Esophagus mucosa (tissue), 1 donor: ENCODE measurements at regions not wholly inside any gene's neighbourhood (a gene's known extent, or its start where the extent isn't known, plus 50 kb on each side); places are given as distances from the start of the nearest gene placed in this dataset.
"Not testable (repeated sequence)": the region's sequence is repeated elsewhere in the genome, so short reads cannot be mapped to it uniquely, and the experiment has no call there.

Experiments used
- ATAC-seq: fragments of 200-7000 bp; cut with Tn5 transposase; one replicate; pipeline ENCODE4 v1.9.1; 2020
- donor health status: DM: yes; HTN: yes; CAD: no.

DNA sequence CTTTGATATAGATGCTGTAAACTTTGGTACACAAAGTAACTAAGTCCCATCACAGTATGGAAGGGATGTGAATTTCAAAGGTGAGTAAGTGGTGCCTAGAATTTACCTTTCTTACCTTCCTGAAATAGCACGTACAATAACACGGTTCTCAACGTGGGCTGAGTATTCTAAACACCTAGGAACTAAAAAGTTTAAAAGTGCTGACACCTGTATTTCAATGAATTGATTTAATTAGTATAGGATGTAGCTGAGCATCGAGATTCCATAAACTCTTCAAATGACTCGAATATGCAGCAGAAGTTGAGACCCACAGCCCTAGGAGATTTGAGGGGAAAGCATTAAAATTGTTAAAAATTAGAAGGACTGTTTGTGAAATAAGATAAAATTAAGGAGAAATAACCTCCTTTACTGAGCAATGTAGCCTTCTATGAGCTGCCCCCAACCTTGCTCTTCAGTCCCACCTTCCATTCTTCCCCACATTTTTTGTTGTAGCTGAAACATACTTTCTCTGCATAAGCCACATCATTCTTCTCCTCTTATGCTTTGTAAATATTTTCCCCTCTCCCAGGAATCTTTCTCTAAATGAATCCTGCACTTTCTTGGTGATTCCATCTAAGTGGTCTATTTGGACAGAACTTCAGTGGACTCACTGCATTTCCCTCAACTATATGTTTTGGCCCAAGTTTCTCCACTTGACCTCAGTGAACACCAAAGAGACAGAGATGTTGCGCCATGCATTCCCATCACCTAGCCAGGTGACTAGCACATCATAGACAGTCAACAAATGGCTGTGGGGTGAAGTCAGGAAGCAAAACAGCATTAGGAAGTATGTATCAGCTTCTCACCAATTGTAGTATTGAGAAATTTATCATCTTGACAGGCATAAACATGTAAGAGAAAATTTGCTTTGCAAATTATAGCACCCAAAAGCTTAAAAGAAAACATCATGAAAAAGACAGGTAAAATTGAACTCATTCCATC lies 156.5 kb upstream of the TAS2R1 start:
- ATAC-seq, result no peak

DNA sequence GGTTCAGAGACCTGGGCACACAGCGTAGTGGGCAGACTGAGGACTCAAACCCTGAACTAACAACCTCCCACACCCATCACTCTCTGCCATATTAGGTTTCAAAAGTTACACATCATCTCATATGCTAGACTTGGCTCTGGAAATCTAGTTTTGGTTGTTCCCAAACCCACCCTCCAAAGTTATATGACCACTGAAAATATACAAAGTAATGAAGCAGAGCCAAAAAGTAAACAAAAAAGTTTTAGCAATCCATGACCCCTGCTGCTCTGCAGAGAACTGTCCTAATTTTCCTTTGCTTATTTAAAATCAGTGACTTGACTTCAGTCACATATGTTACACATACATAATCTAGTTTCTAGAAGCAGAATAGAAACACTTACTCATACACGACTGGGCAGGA lies 155.6 kb upstream of the TAS2R1 start:
- ATAC-seq, result no peak

DNA sequence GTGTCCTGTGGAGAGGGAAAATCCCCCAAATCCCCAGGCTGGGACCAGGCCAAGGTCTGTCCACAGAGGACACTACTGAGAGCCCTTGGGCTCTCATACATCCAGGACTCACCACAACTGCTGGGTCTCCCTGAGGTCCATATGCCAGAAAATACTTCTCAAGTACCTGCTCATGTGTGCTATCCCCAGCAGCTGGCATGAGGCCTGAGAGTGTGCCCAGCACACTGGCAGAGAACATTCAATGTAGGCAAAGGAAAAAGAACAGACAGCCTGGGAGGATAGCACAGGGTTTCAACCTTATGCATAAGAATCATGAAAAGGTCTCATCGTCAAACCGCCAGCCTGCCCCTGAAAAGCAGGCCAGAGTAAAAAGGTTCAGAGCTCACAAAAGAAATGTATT lies 154.1 kb upstream of the TAS2R1 start:
- ATAC-seq, result no peak

DNA sequence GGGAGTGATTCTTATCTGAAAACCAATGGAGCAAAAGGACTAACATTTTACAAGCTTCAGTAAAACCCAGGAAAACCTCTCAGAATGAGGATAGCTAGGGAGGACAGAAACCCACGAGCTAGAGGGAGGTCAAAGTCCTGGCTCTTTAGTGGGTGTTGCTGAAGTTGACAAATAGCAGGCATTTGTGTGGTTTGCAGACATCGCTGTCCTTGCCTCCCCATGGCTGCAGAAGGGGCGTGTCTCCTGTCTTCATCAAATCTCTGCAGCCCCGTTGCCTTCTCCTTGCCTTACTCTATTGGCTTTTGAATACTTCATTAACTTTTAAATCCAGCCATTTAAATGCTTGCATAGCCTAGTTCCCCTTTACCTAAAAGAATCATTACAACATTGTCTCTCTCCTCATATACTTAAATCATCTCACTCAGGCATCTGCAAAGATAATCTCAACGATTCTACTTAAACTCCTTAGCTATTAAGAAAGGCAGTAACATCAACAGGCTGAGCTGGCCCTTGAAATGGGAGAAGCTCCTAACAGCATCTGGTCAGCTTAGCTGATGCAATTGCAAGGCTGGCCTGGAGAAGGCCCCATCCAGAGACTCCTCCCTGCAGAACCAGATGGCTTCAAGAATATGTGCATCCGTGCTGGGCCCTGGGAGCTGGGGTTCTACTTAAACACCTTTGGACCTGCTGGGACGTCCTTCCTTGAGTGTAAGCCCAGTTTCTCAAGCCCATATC lies 152.8 kb upstream of the TAS2R1 start:
- no peak for ATAC-seq

DNA sequence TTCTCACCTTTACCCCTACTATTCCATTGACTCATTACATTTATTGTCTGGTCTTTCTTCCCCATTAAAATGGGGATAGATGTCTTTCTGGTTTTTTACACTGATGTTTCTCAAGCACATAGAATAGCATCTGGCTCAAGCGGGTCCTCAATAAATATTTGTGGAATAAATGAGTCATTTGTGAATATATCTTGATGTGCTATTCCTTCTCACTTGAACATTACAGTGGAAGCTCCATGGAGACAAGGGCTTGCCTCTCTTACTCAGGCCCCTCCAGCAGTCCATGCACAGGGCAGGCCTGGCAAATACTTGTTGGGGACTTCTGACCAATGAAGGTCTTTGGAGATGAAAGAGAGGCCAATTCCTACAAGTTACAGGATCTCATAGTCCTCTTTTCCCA lies 151.7 kb upstream of the TAS2R1 start:
- no peak for ATAC-seq

DNA sequence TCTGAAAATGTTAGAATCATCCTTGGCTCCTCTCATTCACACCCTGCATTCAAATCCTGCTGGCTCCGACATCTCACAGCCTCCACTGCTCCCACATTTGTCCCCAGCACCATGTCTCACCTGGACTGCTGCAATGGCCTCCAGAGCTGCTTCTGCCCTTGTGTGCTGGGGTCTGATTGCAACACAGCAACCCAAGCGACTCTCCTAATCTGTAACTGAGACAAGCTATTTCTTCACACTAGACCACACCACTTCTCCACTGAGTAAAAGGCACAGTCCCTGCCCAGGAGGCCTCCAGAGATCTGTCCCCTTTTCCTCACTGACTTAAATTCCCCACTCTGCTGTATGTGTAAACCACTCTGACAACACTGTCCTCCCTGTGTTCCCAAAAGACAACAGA lies 151.1 kb upstream of the TAS2R1 start:
- ATAC-seq, result no peak

DNA sequence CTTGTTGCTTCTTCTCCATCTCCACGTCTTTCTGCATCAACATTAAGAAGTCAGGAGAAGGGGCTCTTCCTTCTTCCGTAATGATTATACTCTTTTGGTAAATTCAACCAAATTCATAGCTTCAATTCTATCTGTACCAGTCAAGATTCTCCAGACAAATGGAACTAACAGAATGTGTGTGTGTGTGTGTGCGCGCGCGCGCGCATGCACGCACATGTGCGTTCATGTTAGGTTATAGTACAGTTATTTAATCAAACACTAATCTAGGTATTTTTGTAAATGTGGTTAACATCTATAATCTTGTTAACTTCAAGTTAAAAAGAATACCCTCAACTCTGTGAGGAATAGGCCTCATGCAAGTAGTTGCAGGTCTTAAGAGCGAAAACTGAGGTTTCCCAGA lies 150.3 kb upstream of the TAS2R1 start:
- no peak for ATAC-seq

DNA sequence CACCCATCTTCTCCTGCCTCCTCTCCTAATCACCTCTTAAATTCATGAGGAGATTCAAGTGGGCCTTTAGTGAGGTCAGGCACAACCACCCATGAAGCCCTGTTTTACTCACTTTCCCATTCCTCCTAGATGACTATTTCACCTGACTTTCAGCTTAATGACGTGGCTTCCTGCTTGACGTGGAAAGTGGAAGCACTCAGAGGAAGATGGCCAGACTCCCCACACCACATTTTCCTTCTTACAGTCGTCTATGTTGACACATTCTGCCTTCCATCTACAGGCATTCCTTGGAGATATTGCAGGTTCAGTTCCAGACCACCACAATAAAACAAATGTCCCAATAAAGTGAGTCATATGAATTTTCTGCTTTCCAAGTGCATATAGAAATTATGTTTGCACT lies 146.4 kb upstream of the TAS2R1 start:
- ATAC-seq, result no peak

DNA sequence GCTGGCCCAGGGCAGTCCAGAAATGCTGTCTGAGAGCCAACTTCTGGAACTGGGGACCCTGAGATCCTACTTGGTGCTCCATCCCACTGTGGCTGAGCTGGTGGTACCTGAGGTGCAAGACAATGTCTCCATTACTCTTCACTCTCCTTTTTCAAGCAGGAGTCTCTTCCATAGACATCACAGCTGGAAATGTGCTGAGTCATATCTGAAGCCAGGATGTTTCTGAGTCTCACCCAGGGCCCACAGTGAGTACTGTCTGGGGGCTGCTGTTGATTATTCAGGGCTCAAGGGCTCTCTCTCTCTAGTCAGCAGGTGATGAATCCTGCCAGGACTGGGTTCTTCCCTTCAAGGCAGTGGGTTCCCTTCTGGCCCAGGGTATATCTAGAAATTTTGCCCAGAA lies 145.2 kb upstream of the TAS2R1 start:
- ATAC-seq, result no peak

DNA sequence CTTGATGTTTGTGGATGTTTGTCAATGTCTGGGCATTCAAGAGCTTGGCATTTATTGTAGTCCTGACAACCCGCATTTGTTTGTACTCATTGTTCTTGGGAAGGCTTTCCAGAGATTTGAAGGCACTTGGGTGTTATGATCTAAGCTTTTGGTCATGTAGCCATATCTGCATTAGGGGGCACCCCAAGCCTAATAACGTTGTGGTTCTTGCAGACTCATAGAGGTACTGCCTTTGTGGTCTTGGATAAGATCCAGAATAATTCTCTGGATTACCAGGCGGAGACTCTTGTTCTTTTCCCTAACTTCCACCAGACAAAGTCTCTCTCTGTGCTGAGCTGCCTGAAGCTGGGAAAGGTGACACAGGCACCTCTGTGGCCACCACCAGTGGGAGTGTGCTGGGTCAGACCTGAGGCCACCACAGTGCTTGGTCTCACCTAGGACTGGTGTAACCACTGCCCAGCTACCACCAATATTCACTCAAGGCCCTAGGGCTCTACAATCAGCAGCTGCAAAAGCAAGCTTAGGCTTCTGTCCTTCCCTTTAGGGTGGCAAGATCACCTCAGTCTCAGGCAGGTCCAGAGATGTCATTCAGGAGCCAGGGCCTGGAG lies 144.4 kb upstream of the TAS2R1 start:
- no peak for ATAC-seq

DNA sequence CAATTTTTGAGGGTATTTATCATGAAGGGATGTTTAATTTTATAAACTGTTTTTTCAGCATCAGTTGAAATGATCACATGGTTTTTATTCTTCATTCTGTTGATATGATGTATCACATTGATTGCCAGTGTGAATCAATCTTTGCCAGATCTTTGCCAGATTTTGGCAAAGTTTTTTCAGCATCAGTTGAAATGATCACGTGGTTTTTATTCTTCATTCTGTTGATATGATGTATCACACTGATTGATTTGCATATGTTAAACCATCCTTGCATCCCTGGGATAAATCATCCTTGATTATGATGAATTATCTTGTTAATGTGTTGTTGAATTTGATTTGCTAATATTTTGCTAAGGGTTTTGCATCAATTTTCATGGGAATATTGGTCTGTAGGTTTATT lies 140.9 kb upstream of the TAS2R1 start:
- ATAC-seq, result no peak

DNA sequence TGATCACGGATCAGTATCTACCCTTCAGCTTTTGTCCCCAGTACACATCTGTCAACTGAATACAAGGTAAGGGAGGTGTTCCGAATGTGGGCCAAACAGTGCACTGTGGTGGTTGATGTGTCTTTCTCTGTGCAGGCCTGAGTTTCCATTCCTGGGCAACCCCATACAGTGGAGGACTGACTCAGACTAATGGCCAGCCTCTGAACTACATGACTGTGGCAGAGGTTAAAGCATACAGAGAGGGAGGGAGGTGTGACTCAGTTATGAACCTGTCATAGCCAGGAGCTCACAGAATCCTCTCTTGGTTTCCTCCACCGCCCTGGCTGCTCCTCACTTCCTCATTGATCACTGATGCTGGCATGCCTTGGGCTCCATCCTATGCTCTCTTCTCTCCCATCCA lies 136.4 kb upstream of the TAS2R1 start:
- ATAC-seq, result peak; percentile 80

DNA sequence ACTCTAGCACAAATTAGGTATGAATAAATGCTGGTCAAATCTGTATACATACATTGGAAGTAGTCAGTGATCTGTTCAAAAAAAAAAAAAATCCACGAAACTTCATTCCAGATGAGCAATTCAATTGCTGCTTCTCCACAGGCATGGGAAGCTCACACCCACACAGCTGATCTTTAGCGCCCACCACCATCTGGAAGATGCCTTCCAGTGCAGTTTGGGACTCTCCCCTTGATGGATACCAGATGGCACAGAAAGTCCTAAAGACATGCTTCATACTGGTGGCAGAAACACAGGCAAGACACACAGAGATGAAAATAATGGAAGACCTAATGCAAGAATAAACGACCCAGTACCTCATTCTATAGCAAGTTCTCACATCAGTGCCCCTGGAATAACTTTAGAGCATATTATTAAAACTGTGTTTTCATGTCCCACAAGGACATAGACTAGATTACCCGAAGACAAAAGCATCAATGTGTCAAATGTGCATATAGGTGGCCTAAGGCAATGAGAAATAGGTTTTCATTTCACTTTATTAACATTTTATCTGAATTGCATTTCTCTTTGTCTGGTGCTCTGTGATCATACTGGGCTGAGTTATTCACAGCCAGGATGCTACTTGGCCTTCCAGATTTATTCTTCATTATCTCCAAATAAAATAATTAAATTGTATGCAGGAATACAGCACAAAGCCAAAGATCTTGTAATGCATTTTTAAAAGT lies 135.4 kb upstream of the TAS2R1 start:
- ATAC-seq, result no peak

DNA sequence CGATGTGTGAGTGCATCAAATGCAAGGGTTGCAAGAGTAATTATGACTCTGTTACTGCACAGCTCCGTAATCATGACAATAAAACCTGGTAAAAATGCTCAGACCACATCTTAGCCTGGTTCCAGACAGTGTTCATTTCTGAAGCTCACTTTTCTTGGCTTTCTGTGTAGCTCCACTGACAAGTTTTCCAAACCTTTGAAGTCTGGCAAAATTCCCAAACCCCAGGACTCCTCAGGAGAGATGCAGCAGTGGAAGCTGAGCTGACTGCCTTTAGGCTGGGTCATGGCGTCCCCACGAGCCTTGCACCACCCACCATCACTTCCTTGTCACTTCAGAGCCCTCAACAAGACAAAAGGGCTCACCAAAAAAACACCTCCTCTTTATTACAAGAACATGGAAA lies 131.6 kb upstream of the TAS2R1 start:
- ATAC-seq, result no peak

DNA sequence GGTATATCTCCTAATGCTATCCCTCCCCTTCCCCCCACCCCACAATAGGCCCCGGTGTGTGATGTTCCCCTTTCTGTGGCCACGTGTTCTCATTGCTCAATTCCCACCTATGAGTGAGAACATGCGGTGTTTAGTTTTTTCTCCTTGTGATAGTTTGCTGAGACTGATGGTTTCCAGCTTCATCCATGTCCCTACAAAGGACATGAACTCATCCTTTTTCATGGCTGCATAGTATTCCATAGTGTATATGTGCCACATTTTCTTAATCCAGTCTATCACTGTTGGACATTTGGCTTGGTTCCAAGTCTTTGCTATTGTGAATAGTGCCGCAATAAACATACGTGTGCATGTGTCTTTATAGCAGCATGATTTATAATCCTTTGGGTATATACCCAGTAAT lies 122.5 kb upstream of the TAS2R1 start:
- ATAC-seq, result not testable (repeated sequence)

DNA sequence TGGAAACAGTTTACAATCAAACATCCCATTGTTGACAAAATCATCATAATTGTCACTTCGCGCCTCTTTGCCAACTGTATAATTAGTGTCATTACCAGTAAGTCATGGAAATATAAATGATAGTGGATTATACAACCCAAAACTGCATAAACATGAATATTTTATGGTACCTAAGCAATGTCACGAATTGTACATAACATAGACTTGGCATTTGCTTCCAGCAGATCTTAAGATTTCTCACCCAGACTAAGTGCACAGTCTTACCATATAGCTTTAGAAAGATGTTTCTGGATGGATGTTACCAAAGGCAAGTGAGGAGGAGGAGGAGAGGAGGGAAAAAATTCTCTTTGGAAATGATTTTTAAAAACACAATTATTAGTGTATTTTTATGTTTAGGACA lies 113.4 kb upstream of the TAS2R1 start:
- ATAC-seq, result no peak

DNA sequence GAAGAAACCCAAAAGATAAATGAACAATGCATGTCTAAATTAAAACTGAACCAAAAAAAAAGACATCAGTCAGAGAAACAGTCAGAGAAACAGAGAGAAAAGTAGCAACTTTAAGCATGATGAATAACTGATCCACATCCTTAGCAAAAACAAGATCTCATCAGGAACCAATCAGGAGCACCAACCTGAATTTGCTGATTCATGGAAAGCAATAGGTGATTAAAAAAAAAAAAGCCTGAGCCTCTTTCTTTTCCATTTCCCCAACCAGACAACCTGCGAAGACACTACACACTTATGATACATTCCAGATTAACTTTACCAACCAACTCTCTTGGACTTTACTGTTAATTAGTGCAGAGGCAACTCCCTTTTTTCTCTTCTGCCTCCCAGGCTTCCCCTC lies 112.7 kb upstream of the TAS2R1 start:
- no peak for ATAC-seq

DNA sequence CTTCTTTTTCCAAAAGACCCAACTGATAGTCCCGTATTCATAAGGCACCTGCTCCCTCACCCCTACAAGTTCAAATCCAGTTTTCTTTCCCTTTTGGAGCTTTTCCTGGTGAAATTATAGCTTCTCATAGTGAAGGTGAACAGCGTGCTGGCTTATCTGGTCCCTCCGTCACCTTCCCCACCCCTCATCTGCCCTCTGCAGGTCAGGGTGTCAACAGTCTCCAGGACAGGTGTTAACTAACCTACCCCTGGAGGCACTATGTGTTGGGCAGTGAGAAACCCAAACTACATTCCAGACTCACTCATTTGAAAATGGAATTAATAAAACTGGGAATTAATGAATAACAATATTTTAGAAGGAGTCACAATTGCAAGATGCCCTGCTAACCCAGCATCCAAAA lies 109.0 kb upstream of the TAS2R1 start:
- no peak for ATAC-seq

DNA sequence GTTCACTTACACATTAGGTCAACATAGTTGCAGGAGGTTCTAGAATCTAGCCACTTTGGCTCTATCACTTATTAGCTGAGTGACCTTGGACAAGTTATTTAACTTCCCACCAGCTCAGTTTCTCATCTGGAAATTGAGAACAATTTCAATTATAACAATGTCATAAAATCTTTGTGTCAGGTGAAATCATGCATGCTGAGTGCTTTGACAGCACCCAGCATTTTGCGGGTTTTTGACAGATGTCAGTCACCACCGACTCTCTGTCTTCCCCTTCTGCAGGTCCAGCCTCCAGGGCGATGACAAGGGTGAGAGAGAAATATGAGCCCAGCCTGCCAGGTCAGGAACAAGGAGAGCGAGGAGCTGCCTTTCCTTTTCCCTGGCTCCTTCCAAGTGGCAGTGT lies 107.1 kb upstream of the TAS2R1 start:
- ATAC-seq, result no peak

DNA sequence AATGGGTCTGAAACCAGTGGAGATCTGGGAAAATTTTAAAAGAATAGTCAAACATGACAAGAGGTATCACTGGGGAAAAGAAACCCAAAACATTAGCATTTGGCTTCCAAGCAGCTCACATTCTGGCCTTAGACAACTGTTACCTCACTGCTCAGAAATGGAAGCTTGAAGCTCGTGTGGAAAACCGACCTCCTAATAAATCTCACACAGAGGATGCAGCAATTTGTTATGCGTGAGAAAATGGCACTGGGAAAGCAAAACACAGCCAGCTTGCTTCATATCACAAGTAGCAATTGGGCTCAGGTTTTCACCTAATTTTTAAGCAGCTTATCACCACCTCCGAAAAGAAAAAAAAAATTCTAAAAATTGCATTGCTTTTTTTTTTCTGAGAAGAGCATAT lies 103.3 kb upstream of the TAS2R1 start:
- no peak for ATAC-seq

DNA sequence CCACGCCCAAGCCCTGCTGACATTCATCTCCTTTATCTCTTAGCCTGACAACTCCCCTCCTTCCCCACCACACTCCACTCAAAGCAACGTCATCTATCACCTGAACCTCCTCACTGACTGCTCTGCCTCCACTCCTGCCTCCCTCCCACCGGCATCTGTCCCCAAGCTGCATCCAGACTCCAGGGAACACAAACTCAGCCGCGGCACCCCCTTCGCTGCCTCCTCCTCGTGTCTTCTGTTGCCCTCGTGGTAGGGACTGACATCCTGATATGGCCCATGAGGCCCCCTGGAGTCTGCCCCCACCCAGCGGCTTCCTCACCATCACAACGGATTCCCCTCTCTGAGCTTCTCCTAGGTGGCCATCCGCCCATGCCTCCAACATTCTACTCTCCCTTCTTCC lies 101.0 kb upstream of the TAS2R1 start:
- ATAC-seq, result no peak

DNA sequence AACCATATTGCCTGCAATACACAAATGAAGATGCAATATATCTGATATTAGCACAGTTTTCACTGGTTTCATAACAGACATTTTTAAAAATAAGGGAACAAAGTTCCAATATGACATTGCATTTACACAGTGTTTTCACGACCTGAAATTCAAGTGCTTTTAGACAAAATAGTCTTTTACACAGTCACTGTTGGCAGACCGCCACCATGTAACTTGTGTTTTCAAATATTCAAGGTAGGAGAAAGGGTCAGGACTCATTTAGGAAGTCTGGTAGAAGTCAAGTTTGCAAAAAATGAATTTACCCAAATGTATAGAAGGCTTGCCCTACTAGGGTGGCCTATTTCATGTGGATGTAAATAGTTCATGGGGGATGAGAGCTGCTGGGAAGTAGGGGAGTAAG lies 98.1 kb upstream of the TAS2R1 start:
- ATAC-seq, result no peak

DNA sequence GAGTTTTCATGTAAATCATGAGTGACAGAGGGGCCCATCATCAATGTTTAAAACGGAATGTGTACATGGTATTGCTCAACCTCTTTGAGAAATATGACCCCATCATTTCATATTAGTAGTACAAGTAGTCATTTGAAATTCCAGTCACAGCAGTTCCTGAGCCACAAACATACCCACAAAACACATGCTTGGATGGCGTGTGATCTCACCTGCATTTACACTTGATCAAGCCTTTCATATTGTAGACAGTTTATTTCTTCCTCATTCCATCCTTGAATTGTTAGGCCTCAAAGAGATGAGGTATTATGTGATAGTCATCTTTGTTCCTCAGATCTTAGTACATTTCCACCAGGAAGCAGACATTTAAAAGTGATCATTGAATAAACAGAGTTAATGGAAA lies 96.8 kb upstream of the TAS2R1 start:
- ATAC-seq, result no peak
